Activated CD8-positive, alpha-beta T cell treated with anti-CD3 and anti-CD28 coated beads for 36 hours (primary cell): ENCODE measurements at regions not wholly inside any gene's neighbourhood (a gene's known extent, or its start where the extent isn't known, plus 50 kb on each side); places are given as distances from the start of the nearest gene placed in this dataset.

Experiments
- ATAC-seq: fragments of 200-7000 bp; cut with Tn5 transposase; one replicate; pipeline ENCODE4 v1.10.0; 2021; ENCODE audit warnings: mild to moderate bottlenecking, moderate library complexity
- CTCF ChIA-PET: fragments of 350-600 bp; sonication (Branson Sonifier 250); formaldehyde crosslinking; loops from one replicate; lab custom pipeline; 2021; ENCODE audit warnings: antibody characterized with exemption; lab: Charles Lee
- POLR2A ChIA-PET: fragments of 350-600 bp; sonication (Branson Sonifier 250); formaldehyde crosslinking; loops from one replicate; lab custom pipeline; 2021; ENCODE audit warnings: antibody characterized with exemption; lab: Charles Lee
- DNase-seq: peaks from one replicate; pipeline ENCODE4 v3.0.0-alpha.2; 2020
- H3K27ac Mint-ChIP-seq: one replicate; pipeline ENCODE4 v1.8.0; 2021; ENCODE audit warnings: mild to moderate bottlenecking, mixed read lengths
- H3K27me3 Mint-ChIP-seq: one replicate; pipeline ENCODE4 v1.8.0; 2021; ENCODE audit warnings: mixed read lengths
- H3K36me3 Mint-ChIP-seq: one replicate; pipeline ENCODE4 v1.8.0; 2021; ENCODE audit warnings: low read depth, mixed read lengths
- H3K4me1 Mint-ChIP-seq: one replicate; pipeline ENCODE4 v1.8.0; 2021; ENCODE audit warnings: low read depth, mixed read lengths
- H3K4me3 Mint-ChIP-seq: one replicate; pipeline ENCODE4 v1.8.0; 2021; ENCODE audit warnings: mild to moderate bottlenecking, moderate library complexity, mixed read lengths
- H3K9me3 Mint-ChIP-seq: one replicate; pipeline ENCODE4 v1.8.0; 2021; ENCODE audit warnings: mixed read lengths
- CTCF ChIP-seq: fragments of 200-600 bp; IDR thresholded peaks from one replicate; pipeline ENCODE4 v1.8.0; 2022; ENCODE audit warnings: antibody characterized with exemption, mild to moderate bottlenecking
- intact Hi-C: fragments of 100-400 bp; cut with micrococcal nuclease; formaldehyde crosslinking; loops from one replicate; pipeline ENCODE4 v1.10.0; 2022

- H3K4me3 Mint-ChIP-seq: no peak overlapping the region
- intact Hi-C loops: no loop called here
- POLR2A ChIA-PET: no interaction called here
Observed at GRCh38 chr18:79579807-79580497, 99.7 kb upstream of the CTDP1 start.

GRCh38 chr18:79580498-79581171 is 99.0 kb upstream of the CTDP1 start:
- no peak for DNase-seq
- no peaks in the 10 kb centered on the region for H3K36me3 Mint-ChIP-seq

More at GRCh38 chr18:79579807-79580497, 99.7 kb upstream of the CTDP1 start:
- Mint-ChIP-seq H3K4me1 (peaks cover 14% of the 10 kb centered on the region), H3K9me3 (no peaks in the 10 kb centered on the region), H3K27ac (no peak overlapping the region), H3K36me3 (no peaks in the 10 kb centered on the region), H3K27me3 (no peaks in the 10 kb centered on the region)
- DNase-seq (no peak), ATAC-seq (no peak)
- no peak for TF ChIP-seq CTCF
- CTCF ChIA-PET: no interaction called here

GRCh38 chr18:79581406-79581805 is 98.2 kb upstream of the CTDP1 start:
- DNase-seq (no peak), ATAC-seq (no peak)
- no peaks in the 10 kb centered on the region for H3K36me3 Mint-ChIP-seq
- CTCF ChIA-PET: no interaction called here
- H3K27me3 Mint-ChIP-seq: no peaks in the 10 kb centered on the region
- TF ChIP-seq CTCF: no peak
- intact Hi-C loops: no loop called here
- no peak overlapping the region for H3K27ac Mint-ChIP-seq
- H3K4me1 Mint-ChIP-seq: peaks cover 5% of the 10 kb centered on the region
- POLR2A ChIA-PET: no interaction called here
- no peak overlapping the region for H3K4me3 Mint-ChIP-seq
- H3K9me3 Mint-ChIP-seq: no peaks in the 10 kb centered on the region

More at GRCh38 chr18:79580498-79581171, 99.0 kb upstream of the CTDP1 start:
- Mint-ChIP-seq H3K4me1 (peaks cover 8% of the 10 kb centered on the region), H3K4me3 (no peak overlapping the region), H3K27me3 (no peaks in the 10 kb centered on the region), H3K9me3 (no peaks in the 10 kb centered on the region), H3K27ac (no peak overlapping the region)
- intact Hi-C loops: no loop called here
- TF ChIP-seq CTCF: no peak
- POLR2A ChIA-PET: no interaction called here
- CTCF ChIA-PET: no interaction called here
- ATAC-seq: no peak

GRCh38 chr18:79581911-79582310 is 97.7 kb upstream of the CTDP1 start:
- peaks cover 5% of the 10 kb centered on the region for H3K4me1 Mint-ChIP-seq
- DNase-seq: no peak
- H3K27ac Mint-ChIP-seq: no peak overlapping the region
- no peaks in the 10 kb centered on the region for H3K27me3 Mint-ChIP-seq
- no peaks in the 10 kb centered on the region for H3K9me3 Mint-ChIP-seq
- POLR2A ChIA-PET: no interaction called here
- intact Hi-C loops: no loop called here
- ATAC-seq: no peak
- no peak for TF ChIP-seq CTCF
- no peak overlapping the region for H3K4me3 Mint-ChIP-seq
- CTCF ChIA-PET: no interaction called here
- H3K36me3 Mint-ChIP-seq: no peaks in the 10 kb centered on the region

- H3K4me1 Mint-ChIP-seq: peaks cover 3% of the 10 kb centered on the region
- intact Hi-C loops: no loop called here
- H3K9me3 Mint-ChIP-seq: no peaks in the 10 kb centered on the region
- DNase-seq: no peak
- ATAC-seq: no peak
- no peaks in the 10 kb centered on the region for H3K27me3 Mint-ChIP-seq
- H3K4me3 Mint-ChIP-seq: no peak overlapping the region
- TF ChIP-seq CTCF: no peak
- no peak overlapping the region for H3K27ac Mint-ChIP-seq
- CTCF ChIA-PET: no interaction called here
- H3K36me3 Mint-ChIP-seq: no peaks in the 10 kb centered on the region
- POLR2A ChIA-PET: no interaction called here
Observed at GRCh38 chr18:79582978-79583377, 96.6 kb upstream of the CTDP1 start.
